ENCODE measurements at regions not wholly inside any gene's neighbourhood (a gene's known extent, or its start where the extent isn't known, plus 50 kb on each side); places are given as distances from the start of the nearest gene placed in this dataset.

GRCh38 chr5:135140446-135141204, 106.6 kb upstream of the PITX1 start:
- DNase-seq = peak in 14 of 58 donors; percentile 6 to 51 (median 18)

DNA sequence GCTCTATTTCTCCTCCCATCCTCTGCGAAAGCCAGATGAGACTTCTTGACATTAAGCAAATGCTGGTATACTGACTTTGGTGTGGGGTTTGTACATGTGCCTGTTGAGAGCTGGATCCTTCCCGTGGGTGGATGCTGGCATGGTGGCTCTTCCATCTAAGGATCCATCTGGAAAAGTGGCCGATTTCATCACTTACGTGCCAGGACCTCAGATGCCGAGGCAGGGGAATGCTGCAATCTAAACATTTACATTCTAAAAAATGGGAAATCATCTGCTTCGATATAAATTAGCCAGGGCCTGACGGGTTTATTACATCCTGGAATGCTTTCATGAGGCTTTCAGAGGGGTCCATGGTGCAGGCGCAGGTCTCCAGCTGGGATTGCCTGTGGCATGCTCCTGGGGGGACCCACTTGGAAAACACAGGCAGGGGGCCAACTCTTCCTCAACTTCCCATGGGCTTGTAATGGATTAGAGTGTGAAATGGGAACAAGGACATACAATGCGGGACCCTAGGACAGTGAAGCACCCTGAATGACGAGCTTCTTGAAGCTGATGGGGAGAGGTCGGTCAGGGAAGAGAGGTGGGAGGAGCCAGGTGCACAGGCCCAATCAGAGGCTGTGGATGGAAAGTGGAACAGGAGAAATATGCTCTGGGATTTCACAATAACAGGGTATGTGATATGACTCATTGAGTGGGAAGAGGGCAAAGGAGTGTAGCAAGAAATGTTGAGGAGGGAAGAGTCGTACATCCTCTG, 105.5 kb upstream of the PITX1 start:
- DNase-seq = peak in 15 of 58 donors; percentile 2 to 58 (median 15)

GRCh38 chr5:135138116-135138850, 104.3 kb upstream of the PITX1 start:
- DNase-seq = no peak

GRCh38 chr5:135137146-135137915, 103.3 kb upstream of the PITX1 start:
- no peak for DNase-seq

DNA sequence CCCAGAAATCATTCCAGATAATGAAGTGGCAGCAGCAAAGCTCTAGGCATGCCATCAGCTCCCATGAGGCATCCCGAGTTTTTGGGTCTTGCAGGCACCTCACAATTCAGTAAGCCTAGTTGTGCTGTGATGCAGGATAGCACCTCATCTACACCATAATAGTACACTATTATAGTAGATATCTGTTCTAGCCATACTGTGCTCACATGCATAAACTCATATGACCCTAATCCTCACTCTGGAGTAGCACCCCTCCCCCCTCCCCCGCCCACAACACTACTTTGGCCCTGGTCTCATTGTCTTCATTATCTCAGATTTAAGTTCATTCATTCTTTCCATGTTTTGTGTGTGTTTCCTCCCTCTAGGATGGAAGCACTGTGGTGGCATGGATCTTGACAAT, 102.5 kb upstream of the PITX1 start:
- DNase-seq = no peak

DNA sequence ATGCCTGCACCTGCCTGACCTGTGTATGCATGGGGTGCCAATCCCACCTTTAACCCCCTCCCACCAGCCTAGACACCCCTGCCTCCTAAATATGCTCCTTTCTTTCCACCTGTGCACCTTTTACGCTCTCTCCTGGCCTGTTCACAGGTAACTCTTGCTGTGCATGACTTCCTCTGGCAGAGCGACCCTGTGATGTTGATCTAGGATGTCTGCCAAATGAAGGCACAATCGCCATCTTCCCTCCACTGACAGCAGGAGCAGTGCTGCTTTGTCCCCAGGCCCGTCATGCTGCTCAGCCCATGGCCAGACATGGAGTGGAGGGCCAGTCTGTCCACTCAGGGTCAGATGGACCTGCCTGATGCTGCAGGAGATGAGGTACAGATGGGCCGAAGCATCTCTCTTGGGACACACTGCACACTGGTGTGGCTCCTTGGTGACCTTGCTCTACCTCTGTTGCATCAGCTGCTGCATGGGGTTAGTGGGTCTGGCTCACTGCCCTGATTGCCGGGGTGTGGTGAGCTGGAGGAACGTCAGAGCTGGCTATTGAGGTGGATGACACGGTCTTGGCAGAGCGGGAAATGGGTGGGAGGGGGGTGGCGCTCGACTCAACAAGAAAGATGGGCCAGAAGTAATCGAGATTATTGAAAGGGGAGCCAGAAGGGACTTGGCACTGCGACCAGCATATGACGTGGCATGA, 101.7 kb upstream of the PITX1 start:
- no peak for DNase-seq

- DNase-seq = no peak
Measured at GRCh38 chr5:135134691-135135381, 100.8 kb upstream of the PITX1 start.

GRCh38 chr5:135133698-135134515, 99.9 kb upstream of the PITX1 start:
- DNase-seq = no peak

DNA sequence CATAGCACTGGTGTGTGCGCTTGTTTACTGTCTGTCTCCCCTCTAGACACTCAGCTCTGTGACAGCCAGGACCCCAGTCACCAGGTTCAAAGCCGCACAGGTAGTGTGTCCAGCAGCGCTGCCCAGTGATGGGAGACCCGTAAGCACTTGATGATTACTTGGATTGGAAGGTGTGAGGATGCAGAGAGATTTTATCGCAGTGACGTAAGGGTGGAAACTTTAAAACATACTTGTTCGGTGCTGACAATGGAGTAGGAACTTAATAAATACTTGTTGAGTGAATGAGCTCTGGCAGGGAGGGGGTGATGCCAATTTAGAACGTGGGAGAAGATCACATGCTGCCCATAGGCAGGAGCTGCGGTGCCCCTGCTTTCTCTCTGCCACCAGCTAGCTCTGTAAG, 99.2 kb upstream of the PITX1 start:
- DNase-seq = no peak

DNA sequence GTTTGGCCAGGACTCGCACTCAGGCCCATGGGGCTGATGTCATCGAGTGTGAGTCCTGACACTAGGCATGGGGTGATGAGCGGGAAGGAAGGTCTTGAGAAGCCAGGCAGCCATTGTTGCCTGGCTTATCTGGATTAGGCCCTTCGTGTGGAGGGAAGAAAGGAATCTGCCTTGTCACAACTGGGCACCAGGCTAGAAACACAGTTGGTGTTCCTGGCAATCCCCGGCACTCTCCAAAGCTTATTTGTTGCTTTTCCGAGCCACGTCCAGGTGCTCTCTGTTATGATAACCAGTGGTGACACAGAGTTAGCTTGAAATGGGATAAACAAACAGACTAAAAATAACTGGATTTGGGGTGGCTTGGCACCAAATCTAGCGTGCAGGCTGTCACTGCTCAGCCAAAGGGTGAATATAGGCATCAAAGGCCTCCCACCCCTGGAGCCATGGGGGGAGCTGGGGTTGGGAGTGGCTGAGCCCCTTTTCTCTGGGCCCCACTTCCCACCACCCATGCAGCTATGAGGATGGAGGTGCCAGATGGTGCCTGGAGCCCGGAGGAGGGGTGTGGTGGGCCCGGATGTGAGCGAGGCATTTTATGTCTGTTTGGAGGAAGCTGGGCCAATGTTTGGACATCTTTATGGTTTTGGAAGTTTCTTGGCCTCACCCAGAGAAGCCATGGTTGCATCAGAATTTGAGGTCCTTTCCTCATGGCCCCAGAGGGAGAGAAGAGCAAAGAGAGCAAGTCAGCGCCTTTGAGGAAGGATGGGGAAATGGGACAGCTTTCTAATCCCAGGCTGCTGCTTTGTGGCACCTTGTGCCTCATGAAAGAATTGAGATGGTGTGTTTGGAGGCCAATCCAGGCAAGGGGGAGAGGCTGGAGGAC, 98.0 kb upstream of the PITX1 start:
- no peak for DNase-seq

GRCh38 chr5:135130261-135131215, 96.5 kb upstream of the PITX1 start:
- no peak for DNase-seq

- DNase-seq = no peak
Measured at GRCh38 chr5:135129307-135129706, 95.3 kb upstream of the PITX1 start.

GRCh38 chr5:135128361-135128760, 94.3 kb upstream of the PITX1 start:
- no peak for DNase-seq

DNA sequence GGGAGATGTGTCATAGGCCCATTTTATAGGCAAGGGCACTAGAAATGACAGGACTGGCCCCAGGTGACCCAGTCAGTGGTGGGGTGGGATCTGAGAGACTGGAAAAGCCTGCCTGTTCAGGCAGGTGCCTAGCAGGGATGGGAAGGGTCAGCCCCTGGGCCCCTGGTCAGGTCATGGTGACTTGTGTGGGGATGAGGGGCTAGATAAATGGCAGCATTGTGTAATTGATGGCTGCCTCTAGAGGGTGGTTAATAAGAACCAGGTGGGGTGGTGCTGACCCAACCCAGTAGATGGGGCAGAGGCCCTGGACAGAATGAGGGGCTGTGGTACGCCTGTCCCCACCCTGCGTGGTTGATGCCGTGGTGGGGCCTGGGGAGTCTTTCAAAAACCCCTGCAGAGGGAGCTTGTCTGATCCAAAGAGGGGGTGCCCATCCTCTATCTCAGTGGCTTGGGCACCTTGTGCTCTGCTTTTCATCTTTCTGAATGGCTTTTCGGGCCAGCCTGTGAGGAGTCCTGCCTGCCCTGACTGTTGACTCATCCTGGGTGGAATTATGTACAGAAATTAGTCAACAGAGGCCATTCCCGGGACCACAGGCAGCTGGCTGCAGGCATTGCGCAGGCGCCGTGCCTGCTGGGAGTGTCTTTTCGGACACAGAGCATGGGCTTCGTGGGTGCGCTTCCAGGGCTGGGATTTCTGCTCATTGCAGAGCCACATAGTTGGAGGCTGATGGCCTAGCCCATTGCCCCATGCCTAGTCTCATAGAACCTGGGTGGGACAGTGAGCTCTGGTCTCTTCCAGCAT, 93.6 kb upstream of the PITX1 start:
- DNase-seq = no peak

DNA sequence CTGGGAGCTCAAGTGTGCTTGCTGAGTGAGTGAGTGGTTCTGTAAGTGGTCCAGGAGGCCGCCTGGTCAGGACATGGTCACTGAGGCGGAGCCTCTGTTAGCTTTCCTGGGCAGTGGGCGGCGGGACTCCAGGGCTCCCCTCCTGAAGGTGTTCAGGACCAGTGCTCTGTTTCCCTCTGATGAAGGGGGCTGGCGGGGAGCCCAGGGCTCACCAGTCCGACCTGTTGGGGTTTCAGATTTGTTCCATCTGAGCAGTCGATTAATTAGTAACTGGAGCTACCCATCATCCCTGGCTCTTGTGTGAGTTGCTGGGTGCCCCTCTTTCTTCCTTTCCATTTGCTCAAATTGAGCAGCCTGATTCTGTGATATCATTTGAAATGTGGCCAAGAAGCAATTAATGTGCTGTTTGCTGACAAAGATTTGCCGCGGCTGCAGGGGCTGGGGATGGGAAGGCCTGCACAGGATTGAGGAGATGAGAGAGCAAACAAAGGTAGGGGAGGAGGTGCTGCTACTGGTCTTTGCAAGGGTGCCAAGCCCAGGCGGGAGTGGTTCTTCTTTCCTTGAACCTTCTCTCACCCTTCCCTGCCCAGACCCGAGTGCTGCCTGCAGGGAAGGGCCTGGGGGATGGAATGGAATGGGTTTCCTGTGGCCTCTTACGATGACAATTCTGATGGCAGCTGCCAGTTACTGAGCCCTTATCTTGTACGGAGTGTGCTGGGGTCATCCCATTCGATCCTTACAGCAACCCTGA, 92.8 kb upstream of the PITX1 start:
- DNase-seq = no peak

Data from anterior cingulate cortex (tissue), 58 donors.